GM12878 (cell line): ENCODE measurements at regions not wholly inside any gene's neighbourhood (a gene's known extent, or its start where the extent isn't known, plus 50 kb on each side); places are given as distances from the start of the nearest gene placed in this dataset.

Source experiments
- ATAC-seq: fragments of 200-7000 bp; cut with Tn5 transposase; 3 replicates; pipeline ENCODE4 v1.9.1; 2020; ENCODE audit warnings: mild to moderate bottlenecking, moderate library complexity
- BruUV-seq: library from RNA; stranded (reverse); fragments of 400-500 nt; replicated peaks from 2 replicates; lab custom pipeline; 2021; lab: Mats Ljungman, UMichigan
- CTCF ChIA-PET: fragments of 300-600 bp; sonication (Branson Sonifier 250); formaldehyde crosslinking; extraction: SDS; loops from one replicate; lab custom pipeline; 2021; ENCODE audit warnings: inconsistent platforms; lab: Yijun Ruan, JAX
- POLR2A ChIA-PET: fragments of 350-600 bp; formaldehyde crosslinking; extraction: SDS; loops from one replicate; lab custom pipeline; 2021; ENCODE audit warnings: inconsistent platforms; lab: Charles Lee
- RAD21 ChIA-PET: fragments of 300-600 bp; sonication (Branson Sonifier 250); formaldehyde crosslinking; loops from one replicate; lab custom pipeline; 2023; ENCODE audit warnings: antibody characterized with exemption; ENCODE audit not compliant: unreplicated experiment; lab: Charles Lee
- SMC1A ChIA-PET: fragments of 300-600 bp; sonication (Branson Sonifier 250); formaldehyde crosslinking; loops from one replicate; lab custom pipeline; 2023; ENCODE audit not compliant: unreplicated experiment, uncharacterized antibody; lab: Charles Lee
- DNase-seq: peaks from one replicate; pipeline ENCODE4 v3.0.0-alpha.2; 2011; ENCODE audit warnings: low read depth, low spot score
- FAIRE-seq: peaks from 3 replicates; lab custom pipeline; 2011; peaks lifted over from hg19 to GRCh38; lab: Jason Lieb, UNC
- H2AFZ ChIP-seq: 2 replicates; pipeline ENCODE4 v1.6.0; 2011; ENCODE audit warnings: low read depth, low read length, control low read depth; ENCODE audit not compliant: control insufficient read depth
- H3K27ac ChIP-seq: 2 replicates; pipeline ENCODE4 v1.5.1; 2011; ENCODE audit warnings: control low read depth; ENCODE audit not compliant: control insufficient read depth, insufficient read depth
- H3K27me3 ChIP-seq, 2 experiments: replicated peaks in 1 of 2; 2 replicates each; pipeline versions ENCODE4 v1.6.0 to v1.6.1; 2011; ENCODE audit warnings: low read length in 1 of 2; ENCODE audit not compliant: control insufficient read depth in 2 of 2, insufficient read depth in 2 of 2
- H3K36me3 ChIP-seq, 2 experiments: 2 replicates each; pipeline ENCODE4 v1.5.1; 2011; ENCODE audit warnings: low read length in 1 of 2; ENCODE audit not compliant: control insufficient read depth in 2 of 2, insufficient read depth in 2 of 2
- H3K4me1 ChIP-seq: 2 replicates; pipeline ENCODE4 v1.6.1; 2011; ENCODE audit warnings: mild to moderate bottlenecking, low read length, moderate library complexity, mixed read lengths; ENCODE audit not compliant: control insufficient read depth, insufficient read depth
- H3K4me2 ChIP-seq: 2 replicates; pipeline ENCODE4 v1.6.0; 2011; ENCODE audit warnings: control low read depth; ENCODE audit not compliant: control insufficient read depth, insufficient read depth
- H3K4me3 ChIP-seq: fragments of 200-600 bp; sonication (generic); 2 replicates; pipeline ENCODE4 v1.5.1; 2016
- H3K79me2 ChIP-seq: 2 replicates; pipeline ENCODE4 v1.6.0; 2011; ENCODE audit warnings: low read length; ENCODE audit not compliant: control insufficient read depth, insufficient read depth
- H3K9ac ChIP-seq: 2 replicates; pipeline ENCODE4 v1.8.0; 2011; ENCODE audit warnings: low read length, control low read depth, mixed read lengths; ENCODE audit not compliant: control insufficient read depth, insufficient read depth
- H3K9me3 ChIP-seq: replicated peaks from 3 replicates; pipeline ENCODE4 v1.5.1; 2011; ENCODE audit warnings: mild to moderate bottlenecking, low read length; ENCODE audit not compliant: control insufficient read depth, insufficient read depth
- H4K20me1 ChIP-seq: 2 replicates; pipeline ENCODE4 v1.6.0; 2011; ENCODE audit not compliant: control insufficient read depth, insufficient read depth
- ATF7 ChIP-seq: fragments of 450-650 bp; IDR thresholded peaks from 2 replicates; pipeline ENCODE4 v1.6.1; 2016; ENCODE audit warnings: low read depth, mild to moderate bottlenecking
- BMI1 ChIP-seq: fragments of 450-650 bp; IDR thresholded peaks from 2 replicates; pipeline ENCODE4 v1.6.1; 2016; ENCODE audit warnings: mild to moderate bottlenecking, moderate library complexity, borderline replicate concordance
- CTCF ChIP-seq, 3 experiments: IDR thresholded peaks in 2 of 3; conservative IDR thresholded peaks in 1 of 3; 2 replicates each; pipeline ENCODE4 v1.5.1; 2011; ENCODE audit warnings: low read depth in 3 of 3, low read length in 3 of 3, mild to moderate bottlenecking in 3 of 3, control low read depth in 2 of 3, moderate library complexity in 2 of 3, inconsistent platforms in 1 of 3, mixed read lengths in 1 of 3; ENCODE audit not compliant: control insufficient read depth in 2 of 3, insufficient read depth in 1 of 3; ENCODE audit errors: extremely low read depth in 1 of 3
- GABPA ChIP-seq: IDR thresholded peaks from 2 replicates; pipeline ENCODE4 v1.6.1; 2014; ENCODE audit warnings: antibody characterized with exemption, low read depth, mild to moderate bottlenecking, inconsistent platforms
- HDAC2 ChIP-seq: fragments of 200-600 bp; sonication (generic); IDR thresholded peaks from 2 replicates; pipeline ENCODE4 v1.6.1; 2017
- HDAC6 ChIP-seq: fragments of 200-600 bp; sonication (generic); IDR thresholded peaks from one replicate; pipeline ENCODE4 v1.8.0; 2017; ENCODE audit warnings: antibody characterized with exemption; ENCODE audit not compliant: unreplicated experiment
- IKZF2 ChIP-seq, 2 experiments: fragments of 450-650 bp; IDR thresholded peaks; 2 replicates each; pipeline ENCODE4 v1.6.1; 2017; ENCODE audit warnings: mild to moderate bottlenecking in 2 of 2, moderate library complexity in 2 of 2
- MAX ChIP-seq: IDR thresholded peaks from 2 replicates; pipeline ENCODE4 v1.6.1; 2012; ENCODE audit warnings: low read depth, low read length, improper control_type of control experiment
- NRF1 ChIP-seq: conservative IDR thresholded peaks from 2 replicates; pipeline ENCODE4 v1.6.1; 2011; ENCODE audit warnings: mild to moderate bottlenecking, low read depth, low read length, improper control_type of control experiment
- RB1 ChIP-seq: fragments of 450-650 bp; formaldehyde crosslinking; IDR thresholded peaks from 2 replicates; pipeline ENCODE4 v1.6.1; 2017; ENCODE audit warnings: mild to moderate bottlenecking, borderline replicate concordance
- TCF12 ChIP-seq: IDR thresholded peaks from 2 replicates; pipeline ENCODE4 v1.6.1; 2011; ENCODE audit warnings: low read depth, mild to moderate bottlenecking, low read length
- YBX1 ChIP-seq: fragments of 450-650 bp; IDR thresholded peaks from 2 replicates; pipeline ENCODE4 v1.6.1; 2016; ENCODE audit warnings: antibody characterized with exemption
- ZBTB4 ChIP-seq: fragments of 450-650 bp; formaldehyde crosslinking; IDR thresholded peaks from 2 replicates; pipeline ENCODE4 v1.4.0; 2022; ENCODE audit warnings: mild to moderate bottlenecking, moderate library complexity
- ZNF384 ChIP-seq: IDR thresholded peaks from 2 replicates; pipeline ENCODE4 v1.6.1; 2012; ENCODE audit warnings: low read depth, mild to moderate bottlenecking, low read length, improper control_type of control experiment, borderline replicate concordance
- ZNF592 ChIP-seq: fragments of 450-650 bp; IDR thresholded peaks from 2 replicates; pipeline ENCODE4 v1.6.1; 2017; ENCODE audit warnings: mild to moderate bottlenecking, moderate library complexity
- WGBS: methylation state at CpG from one replicate; pipeline ENCODE4 v1.1.6; 2016; ENCODE audit warnings: low lambda C conversion rate; ENCODE audit not compliant: insufficient replicate concordance, insufficient coverage; ENCODE audit errors: missing lambda C conversion rate; 5-methylcytosine and 5-hydroxymethylcytosine counted together
- in situ Hi-C: fragments of 300-500 bp; cut with MboI; formaldehyde crosslinking; loops from 9 replicates; pipeline ENCODE4 v1.14.3; 2018; ENCODE audit warnings: mixed read lengths
- intact Hi-C: fragments of 100-400 bp; cut with micrococcal nuclease; formaldehyde crosslinking; loops from one replicate; pipeline ENCODE4 v1.14.2; 2022; ENCODE audit not compliant: unreplicated experiment

GRCh38 chr2:234218266-234219045 lies 168.0 kb downstream of the SPP2 start:
- H3K27ac ChIP-seq, result no peak overlapping the region
- no peak for TF ChIP-seq IKZF2 (IDR thresholded peaks at IDR 0.05)
- TF ChIP-seq ZNF592, result no peak
- TF ChIP-seq HDAC2, result no peak
- TF ChIP-seq BMI1, result no peak
- no peak for TF ChIP-seq YBX1
- TF ChIP-seq ZNF384, result no peak
- TF ChIP-seq ZBTB4 (CRISPR knock-in tag), result no peak
- no peak for TF ChIP-seq MAX
- TF ChIP-seq RB1, result no peak
- no peak for TF ChIP-seq GABPA
- TF ChIP-seq CTCF (IDR thresholded peaks at IDR 0.05 in 2 of 3, conservative IDR thresholded peaks at IDR 0.05 in 1 of 3; ENCODE audit: control insufficient read depth in 2 of 3, extremely low read depth in 1 of 3, insufficient read depth in 1 of 3, low read depth in 3 of 3, low read length in 3 of 3), result no peak
- no peak for TF ChIP-seq TCF12
- no peak for TF ChIP-seq HDAC6
- no peak for TF ChIP-seq ATF7
- no peak for TF ChIP-seq NRF1
- ChIA-PET POLR2A (interaction anchor here (0.6 kb wide), 1 partner anchor 13 kb away, joined by 4 read pairs; no protein-coding TSS in a partner anchor), SMC1A (no interaction called here), RAD21 (no interaction called here), CTCF (no interaction called here)
- no peak overlapping the region for H3K4me3 ChIP-seq
- intact Hi-C loops, result no loop called here
- no peaks in the 10 kb centered on the region for H3K9me3 ChIP-seq
- H3K4me2 ChIP-seq, result no peak overlapping the region
- DNase-seq (no peak), FAIRE-seq (no peak), ATAC-seq (no peak)
- no peak overlapping the region for H3K9ac ChIP-seq
- no peak overlapping the region for H2AFZ ChIP-seq
- H3K4me1 ChIP-seq, result no peaks in the 10 kb centered on the region
- no peaks in the 10 kb centered on the region for H3K36me3 ChIP-seq
- H4K20me1 ChIP-seq, result no peaks in the 10 kb centered on the region
- BruUV-seq, result no TSS peak
- WGBS, result 37% methylated on average over 11 of the region's 11 CpGs
- in situ Hi-C loops, result no loop called here
- peaks cover 0 to 2% of the 10 kb centered on the region in 2 experiments; a peak in 1 of 4 replicates for H3K27me3 ChIP-seq
- H3K79me2 ChIP-seq, result no peaks in the 10 kb centered on the region
